ENCODE measurements at regions not wholly inside any gene's neighbourhood (a gene's known extent, or its start where the extent isn't known, plus 50 kb on each side); places are given as distances from the start of the nearest gene placed in this dataset.

GRCh38 chrX:45775468-45775867 is 574.8 kb upstream of the DIPK2B start:
- ChIA-PET CTCF (ENCODE audit: low intra/inter-chr PET ratio, low total read pairs) (no interaction called here), POLR2A (no interaction called here)
- H3K27ac ChIP-seq (ENCODE audit: extremely low read length, insufficient read depth, low read length), result no peak overlapping the region
- intact Hi-C loops (cut with micrococcal nuclease; ENCODE audit: unreplicated experiment), result no loop called here
- H3K27me3 ChIP-seq (ENCODE audit: control insufficient read depth in 1 of 2, insufficient read depth in 2 of 2, low read length in 2 of 2), result no peaks in the 10 kb centered on the region
- H3K9me3 ChIP-seq (ENCODE audit: low read length), result no peaks in the 10 kb centered on the region
- H3K4me1 ChIP-seq (ENCODE audit: insufficient read depth, low read length), result peaks cover 14% of the 10 kb centered on the region
- no peaks in the 10 kb centered on the region for H4K20me1 ChIP-seq (ENCODE audit: insufficient read depth, low read length)
- DNase-seq (ENCODE audit: low spot score) (no peak), ATAC-seq (no peak), FAIRE-seq (no peak)
- no peak overlapping the region for H2AFZ ChIP-seq (ENCODE audit: low read length)
- H3K36me3 ChIP-seq (replicated peaks in 1 of 2; ENCODE audit: control insufficient read depth in 1 of 2, insufficient read depth in 2 of 2, low read length in 2 of 2), result no peaks in the 10 kb centered on the region
- 92% methylated on average over 2 of the region's 2 CpGs for WGBS (ENCODE audit: low lambda C conversion rate)
- TF ChIP-seq DMTF1 (CRISPR knock-in tag; IDR thresholded peaks at IDR 0.05) (no peak), ZNF350 (CRISPR knock-in tag; IDR thresholded peaks at IDR 0.05; ENCODE audit: borderline replicate concordance, low read depth) (no peak)
- no TSS peak for BruUV-seq (replicated peaks)
- H3K4me2 ChIP-seq (ENCODE audit: low read depth, low read length), result no peak overlapping the region
- no peak overlapping the region for H3K9ac ChIP-seq (ENCODE audit: insufficient read depth, low read depth, low read length)
- H3K4me3 ChIP-seq (replicated peaks in 1 of 3; ENCODE audit: insufficient read depth in 1 of 3, low read depth in 2 of 3, low read length in 3 of 3), result no peak overlapping the region
- H3K79me2 ChIP-seq (ENCODE audit: insufficient read depth, low read length), result no peaks in the 10 kb centered on the region
- in situ Hi-C loops (cut with HindIII; ENCODE audit: extremely low pct_ligation_motif_present, low pct_unique_long_range_greater_than_20kb), result no loop called here

DNA sequence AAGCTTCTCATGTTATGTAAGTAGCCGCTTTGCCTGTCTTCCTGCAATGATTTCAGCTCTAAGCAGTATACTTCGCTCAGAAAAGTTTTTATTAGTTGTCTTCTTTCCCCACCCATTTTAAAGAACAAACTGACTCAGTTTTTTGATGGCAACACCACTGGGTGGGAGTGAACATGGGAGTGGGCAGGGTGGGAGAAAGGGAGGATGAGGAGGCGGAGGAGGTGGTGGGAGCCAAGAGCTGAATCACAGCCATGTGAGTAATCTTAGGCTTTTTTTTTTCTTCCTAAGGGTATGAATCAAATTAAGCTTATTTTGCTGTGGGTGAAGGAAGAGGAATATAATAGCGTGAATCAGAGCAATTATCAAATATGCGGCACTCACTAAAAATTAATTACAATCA is 574.3 kb upstream of the DIPK2B start:
- in situ Hi-C loops (cut with HindIII; ENCODE audit: extremely low pct_ligation_motif_present, low pct_unique_long_range_greater_than_20kb), result loop anchor here (25.0 kb wide), 1 partner anchor 263 kb away; no protein-coding TSS in a partner anchor

More for the DNA sequence above, 574.3 kb upstream of the DIPK2B start:
- H3K36me3 ChIP-seq (replicated peaks in 1 of 2; ENCODE audit: control insufficient read depth in 1 of 2, insufficient read depth in 2 of 2, low read length in 2 of 2), result no peaks in the 10 kb centered on the region
- no peaks in the 10 kb centered on the region for H3K27me3 ChIP-seq (ENCODE audit: control insufficient read depth in 1 of 2, insufficient read depth in 2 of 2, low read length in 2 of 2)
- intact Hi-C loops (cut with micrococcal nuclease; ENCODE audit: unreplicated experiment), result no loop called here
- ATAC-seq, result no peak
- H3K9me3 ChIP-seq (ENCODE audit: low read length), result no peaks in the 10 kb centered on the region
- no peak for TF ChIP-seq PHF20 (CRISPR knock-in tag; IDR thresholded peaks at IDR 0.05)
- TF ChIP-seq ZNF224 (CRISPR knock-in tag; IDR thresholded peaks at IDR 0.05), result no peak
- TF ChIP-seq GLI4 (CRISPR knock-in tag; IDR thresholded peaks at IDR 0.05; ENCODE audit: borderline replicate concordance), result no peak
- TF ChIP-seq MAFF (IDR thresholded peaks at IDR 0.05; ENCODE audit: low read depth, low read length), result no peak
- no peak for TF ChIP-seq SP1 (IDR thresholded peaks at IDR 0.05)
- TF ChIP-seq SP1 (CRISPR knock-in tag; IDR thresholded peaks at IDR 0.05), result no peak
- no peak for TF ChIP-seq FLYWCH1 (CRISPR knock-in tag; IDR thresholded peaks at IDR 0.05)
- no peak for TF ChIP-seq ZNF879 (CRISPR knock-in tag; IDR thresholded peaks at IDR 0.05)
- no peak for TF ChIP-seq RFXAP (CRISPR knock-in tag; IDR thresholded peaks at IDR 0.05; ENCODE audit: borderline replicate concordance)
- TF ChIP-seq HMGXB4 (CRISPR knock-in tag; IDR thresholded peaks at IDR 0.05; ENCODE audit: borderline replicate concordance in 1 of 2, low read depth in 1 of 2), result no peak
- TF ChIP-seq MLLT10 (CRISPR knock-in tag; IDR thresholded peaks at IDR 0.05), result no peak
- TF ChIP-seq SALL1 (CRISPR knock-in tag; IDR thresholded peaks at IDR 0.05), result no peak
- TF ChIP-seq ZNF343 (CRISPR knock-in tag; IDR thresholded peaks at IDR 0.05), result no peak
- TF ChIP-seq, protein P1, sequence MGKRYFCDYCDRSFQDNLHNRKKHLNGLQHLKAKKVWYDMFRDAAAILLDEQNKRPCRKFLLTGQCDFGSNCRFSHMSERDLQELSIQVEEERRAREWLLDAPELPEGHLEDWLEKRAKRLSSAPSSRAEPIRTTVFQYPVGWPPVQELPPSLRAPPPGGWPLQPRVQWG (CRISPR knock-in tag; IDR thresholded peaks at IDR 0.05; ENCODE audit: borderline replicate concordance, low read depth), result no peak
- TF ChIP-seq LCORL (IDR thresholded peaks at IDR 0.05), result no peak
- TF ChIP-seq LCORL (CRISPR knock-in tag; IDR thresholded peaks at IDR 0.05), result no peak
- ChIA-PET POLR2A (no interaction called here), CTCF (ENCODE audit: low intra/inter-chr PET ratio, low total read pairs) (no interaction called here)
- no peak overlapping the region for H3K9ac ChIP-seq (ENCODE audit: insufficient read depth, low read depth, low read length)
- no peak for DNase-seq (ENCODE audit: low spot score)
- H2AFZ ChIP-seq (ENCODE audit: low read length), result no peak overlapping the region
- WGBS (ENCODE audit: low lambda C conversion rate), result 96% methylated on average over 5 of the region's 5 CpGs
- no peak overlapping the region for H3K27ac ChIP-seq (ENCODE audit: extremely low read length, insufficient read depth, low read length)
- H3K4me2 ChIP-seq (ENCODE audit: low read depth, low read length), result no peak overlapping the region
- peaks cover 14% of the 10 kb centered on the region for H3K4me1 ChIP-seq (ENCODE audit: insufficient read depth, low read length)
- H4K20me1 ChIP-seq (ENCODE audit: insufficient read depth, low read length), result no peaks in the 10 kb centered on the region
- FAIRE-seq, result no peak
- no peak overlapping the region for H3K4me3 ChIP-seq (replicated peaks in 1 of 3; ENCODE audit: insufficient read depth in 1 of 3, low read depth in 2 of 3, low read length in 3 of 3)
- H3K79me2 ChIP-seq (ENCODE audit: insufficient read depth, low read length), result no peaks in the 10 kb centered on the region
- no TSS peak for BruUV-seq (replicated peaks)
